NAMALWA (cell line): ENCODE measurements at regions not wholly inside any gene's neighbourhood (a gene's known extent, or its start where the extent isn't known, plus 50 kb on each side); places are given as distances from the start of the nearest gene placed in this dataset.

Experiments
- DNase-seq: peaks from one replicate; pipeline ENCODE4 v3.0.0-alpha.2; 2015; ENCODE audit warnings: low spot score

GRCh38 chr4:187577941-187578480 is 417.6 kb upstream of the ZFP42 start:
- DNase-seq, result no peak

DNA sequence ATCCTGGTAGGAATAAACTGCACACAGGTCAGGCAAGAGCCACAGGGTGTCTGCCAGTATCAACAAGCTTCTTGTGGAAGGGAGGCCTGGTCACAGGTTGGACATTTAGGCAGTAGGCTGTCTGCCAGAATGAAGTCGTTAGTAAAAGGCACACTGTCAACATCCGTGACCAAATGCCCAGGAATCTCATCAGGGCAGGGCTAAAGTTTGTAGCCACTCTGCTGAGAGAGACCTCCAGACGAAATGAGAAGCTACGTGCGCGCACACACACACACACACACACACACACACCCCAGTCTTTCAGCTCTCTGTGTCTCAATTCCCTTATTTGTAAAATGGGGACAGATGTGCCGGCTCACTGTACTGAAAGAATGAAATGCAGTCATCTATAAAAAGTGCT is 408.7 kb upstream of the ZFP42 start:
- no peak for DNase-seq

DNA sequence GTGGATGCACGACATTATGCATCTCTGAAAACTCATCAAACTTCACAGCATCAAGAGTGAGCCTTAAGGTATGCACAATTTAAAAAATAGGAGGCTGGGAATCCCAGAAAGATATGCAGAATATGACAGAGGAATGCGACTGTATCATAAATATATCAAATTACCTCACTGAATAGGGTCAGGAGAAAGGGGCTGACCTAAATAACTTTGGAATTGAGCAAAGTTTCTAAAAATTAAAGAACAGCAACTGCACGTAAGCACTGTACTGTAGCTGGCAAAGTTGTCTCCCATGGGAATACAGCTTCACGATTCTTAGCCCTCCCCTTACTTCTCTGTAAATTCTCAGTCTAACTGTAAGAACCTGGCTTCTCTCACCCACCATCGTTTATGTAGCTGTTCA is 397.4 kb upstream of the ZFP42 start:
- no peak for DNase-seq

DNA sequence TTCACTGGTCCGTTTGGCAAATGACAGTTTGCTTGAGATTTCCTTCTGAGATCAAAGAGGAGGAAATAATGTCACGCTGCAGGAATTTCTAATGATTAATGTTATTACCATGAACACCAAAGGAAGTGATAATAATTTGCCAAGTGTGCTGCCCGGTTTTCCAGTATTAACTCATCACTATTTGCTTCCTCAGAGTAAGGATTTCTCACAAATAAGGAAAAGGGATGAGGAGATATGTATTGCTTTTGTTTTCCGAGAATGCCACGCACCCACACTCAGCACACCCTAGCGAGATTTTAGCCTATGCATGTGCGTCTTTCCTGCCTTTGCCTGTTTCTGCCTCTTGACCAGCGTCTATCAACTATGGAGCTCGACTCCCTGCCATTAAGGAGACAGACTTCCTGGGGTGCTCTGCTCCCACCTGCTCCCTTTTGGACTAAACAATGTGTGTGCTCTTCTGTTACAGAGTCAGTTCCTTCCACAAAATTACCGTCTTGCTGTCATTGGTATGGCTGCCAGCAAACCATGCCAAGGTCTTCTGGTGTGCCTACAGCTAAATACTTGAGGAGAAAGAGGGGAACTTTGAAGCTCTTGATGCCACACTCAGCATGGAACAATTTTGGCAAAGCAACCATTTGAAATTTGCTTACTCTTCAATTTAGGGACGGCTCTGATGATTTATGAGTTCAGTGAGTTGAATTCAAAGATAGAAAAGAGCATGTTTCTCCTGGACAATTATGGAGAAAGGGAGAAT is 393.1 kb upstream of the ZFP42 start:
- no peak for DNase-seq

- DNase-seq, result no peak
These were observed 392.2 kb upstream of the ZFP42 start for GRCh38 chr4:187603093-187604025.

GRCh38 chr4:187604984-187605383 is 390.6 kb upstream of the ZFP42 start:
- no peak for DNase-seq

GRCh38 chr4:187606581-187606980 is 389.0 kb upstream of the ZFP42 start:
- DNase-seq, result peak; percentile 45

DNA sequence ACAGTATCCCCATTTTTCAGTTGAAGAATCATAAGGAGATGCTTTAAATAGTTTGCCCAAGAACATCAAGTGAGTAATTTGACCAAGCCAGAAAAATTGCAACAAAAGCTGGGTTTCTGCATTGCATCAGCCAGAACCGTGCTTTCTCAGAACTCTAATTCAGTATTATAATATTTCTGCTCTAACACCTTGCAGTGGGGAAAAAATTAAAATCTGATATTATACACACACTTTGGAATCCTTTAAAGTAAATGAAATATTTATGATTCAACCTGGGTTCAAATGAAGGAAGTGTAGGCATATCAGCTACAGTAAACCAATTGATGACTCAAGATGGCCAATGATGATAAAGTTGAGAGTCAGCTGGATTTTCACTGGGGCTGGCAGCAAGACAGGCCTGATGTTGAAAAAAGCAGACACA is 387.6 kb upstream of the ZFP42 start:
- DNase-seq, result no peak

DNA sequence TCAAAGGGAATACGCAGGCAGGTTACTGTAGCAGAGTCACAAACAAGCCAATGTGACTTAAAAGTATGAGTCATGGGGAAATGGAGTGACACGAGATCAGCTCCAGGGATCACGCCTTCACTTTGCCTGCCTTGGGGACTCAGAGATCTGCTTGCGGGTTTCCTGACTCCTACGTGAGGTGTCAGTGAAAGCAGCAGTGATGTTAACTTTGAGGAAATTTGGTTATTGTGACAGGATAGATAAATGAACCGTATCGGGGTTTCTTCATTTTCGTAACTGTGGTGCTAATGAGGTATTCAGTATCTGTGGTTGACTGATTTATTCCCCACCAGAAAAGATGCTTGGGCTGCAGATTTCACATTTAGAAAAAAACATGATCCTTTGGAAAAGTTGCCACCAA is 383.3 kb upstream of the ZFP42 start:
- no peak for DNase-seq

DNA sequence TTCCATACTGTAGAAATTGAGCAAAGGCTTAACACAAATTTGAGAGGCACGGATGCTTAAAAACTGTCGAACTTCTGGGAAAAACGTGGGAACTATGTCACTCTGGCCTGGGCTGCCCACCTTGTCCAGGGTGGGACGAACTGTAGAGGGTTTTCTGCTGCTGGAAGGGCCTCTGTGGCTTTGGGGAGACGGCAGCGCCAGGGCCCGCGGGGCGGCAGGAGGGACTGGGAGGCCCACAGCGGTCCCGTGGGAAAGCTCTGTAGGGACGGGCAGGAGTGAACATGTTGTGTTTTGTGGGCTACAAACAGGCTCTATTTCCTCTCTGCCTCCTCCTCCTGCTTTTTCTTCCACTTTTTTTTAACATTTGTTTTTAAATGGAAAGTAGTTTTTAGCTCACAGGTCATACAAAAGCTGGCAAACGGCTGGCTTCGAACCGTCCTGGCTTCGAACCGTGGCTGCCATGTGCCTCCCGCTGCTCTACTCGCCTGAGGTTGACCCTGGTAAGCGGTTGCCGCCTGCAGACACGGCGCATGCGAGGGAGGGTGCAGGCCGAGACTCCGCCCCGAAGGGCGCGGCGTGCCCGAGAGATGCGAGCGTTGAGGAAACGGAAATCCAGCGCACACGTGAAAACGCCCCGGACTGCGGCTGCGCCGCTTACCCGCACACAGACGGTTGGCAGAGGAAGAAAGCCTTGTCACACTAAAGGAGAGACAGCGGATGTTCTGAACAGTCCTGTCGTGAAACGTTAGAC is 382.3 kb upstream of the ZFP42 start:
- DNase-seq, result no peak

GRCh38 chr4:187615972-187616371 is 379.6 kb upstream of the ZFP42 start:
- no peak for DNase-seq

GRCh38 chr4:187617113-187617512 is 378.5 kb upstream of the ZFP42 start:
- no peak for DNase-seq

- DNase-seq, result no peak
These were observed 376.8 kb upstream of the ZFP42 start for GRCh38 chr4:187618701-187619281.

DNA sequence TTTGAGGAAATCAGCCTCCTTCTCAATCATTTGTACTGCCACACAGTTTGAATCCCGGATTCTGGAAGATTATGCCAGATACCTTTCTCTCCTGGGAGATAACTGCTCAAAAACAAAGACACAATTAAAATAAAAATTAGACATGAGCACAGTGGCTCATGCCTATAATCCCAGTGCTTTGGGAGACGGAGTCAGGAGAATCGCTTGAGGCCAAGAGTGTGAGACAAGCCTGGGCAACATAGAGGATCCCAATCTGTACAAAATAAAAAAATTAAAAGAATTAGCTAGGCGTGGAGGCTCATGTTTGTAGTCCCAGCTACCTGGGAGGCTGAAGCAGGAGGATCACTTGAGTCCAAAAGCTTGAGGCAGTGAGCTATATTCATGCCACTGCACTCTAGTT is 376.3 kb upstream of the ZFP42 start:
- DNase-seq, result no peak

DNA sequence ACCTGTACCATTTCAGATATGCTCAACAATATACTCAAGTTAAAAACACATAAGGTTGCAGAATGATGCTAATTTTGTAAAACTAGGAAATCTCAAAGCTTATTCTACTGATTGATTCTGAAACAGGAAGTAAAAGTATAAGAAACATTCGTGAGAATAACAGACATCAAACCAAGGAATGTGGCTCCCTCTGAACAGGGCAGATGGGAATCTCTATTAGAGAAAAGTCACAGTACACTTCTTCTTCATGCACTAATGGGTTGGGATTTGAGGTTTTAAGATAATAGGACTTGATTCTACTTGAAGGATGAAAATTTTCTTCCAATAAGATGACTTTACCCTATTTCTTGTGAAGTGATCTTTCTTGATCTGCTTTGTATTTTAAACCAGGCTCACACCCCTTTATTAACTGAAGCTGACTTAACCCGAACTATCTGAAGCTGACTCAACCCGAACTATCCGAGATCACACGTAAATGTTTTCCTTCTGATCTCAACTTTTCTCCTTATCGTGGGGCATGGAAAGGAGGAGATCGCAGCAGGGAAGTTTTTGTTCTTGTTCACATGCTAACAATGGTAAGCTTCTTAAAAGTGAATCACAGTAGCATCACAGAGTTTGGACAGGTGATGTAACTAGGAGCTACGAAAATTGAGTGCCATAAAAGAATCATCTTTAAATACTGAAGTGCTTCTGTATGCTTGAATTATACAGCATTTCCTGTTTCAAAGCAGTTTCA is 363.1 kb upstream of the ZFP42 start:
- no peak for DNase-seq

GRCh38 chr4:187633245-187633644 is 362.3 kb upstream of the ZFP42 start:
- no peak for DNase-seq

DNA sequence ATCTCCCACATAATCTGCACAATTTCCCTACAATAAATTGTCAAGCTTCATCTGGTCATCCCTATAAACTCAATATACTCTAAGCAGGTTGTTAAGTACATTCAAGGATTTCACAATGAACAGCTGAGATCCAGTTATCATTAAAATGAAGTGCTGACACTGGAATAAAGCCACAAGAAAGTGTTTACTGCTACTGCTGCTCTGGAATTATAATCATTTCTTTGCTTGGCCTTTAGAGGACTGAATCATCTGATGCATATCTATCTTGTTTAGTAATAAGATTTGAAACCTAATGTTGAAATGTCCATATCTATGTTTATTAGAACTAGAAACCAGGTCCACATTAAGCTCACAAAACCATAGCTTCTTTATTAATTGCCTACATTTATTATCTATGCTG is 338.6 kb upstream of the ZFP42 start:
- DNase-seq, result no peak

- no peak for DNase-seq
These were observed 332.5 kb upstream of the ZFP42 start for GRCh38 chr4:187663076-187663475.

- DNase-seq, result no peak
These were observed 331.6 kb upstream of the ZFP42 start for GRCh38 chr4:187664011-187664410.

DNA sequence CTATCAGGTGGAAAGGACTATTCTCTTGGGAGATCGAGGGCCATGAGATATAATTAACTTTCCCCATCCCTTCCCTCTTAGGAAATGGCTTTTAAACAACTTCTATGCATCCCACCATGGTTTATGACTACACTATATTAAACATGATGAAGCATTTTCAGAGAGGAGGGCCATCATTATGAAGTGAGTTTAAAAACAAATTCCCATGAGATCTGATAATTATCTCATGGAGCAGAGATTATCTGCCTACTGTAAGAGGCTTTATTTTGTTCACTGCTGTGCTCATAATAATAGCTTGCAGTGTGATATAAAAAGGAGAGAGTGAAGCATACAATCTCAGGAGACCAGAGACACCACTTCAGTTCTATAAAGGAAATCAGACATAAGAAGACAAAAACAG is 330.5 kb upstream of the ZFP42 start:
- no peak for DNase-seq

GRCh38 chr4:187666034-187666433 is 329.5 kb upstream of the ZFP42 start:
- no peak for DNase-seq
